H1 (cell line): ENCODE measurements at regions not wholly inside any gene's neighbourhood (a gene's known extent, or its start where the extent isn't known, plus 50 kb on each side); places are given as distances from the start of the nearest gene placed in this dataset.

ENCODE experiments used
- RNF2 ChIP-seq: fragments of 200-900, 300-1000 bp; sonication (generic); IDR thresholded peaks from 2 replicates; pipeline ENCODE4 v1.7.1; 2016; ENCODE audit warnings: borderline replicate concordance, low read depth, mild to moderate bottlenecking, antibody characterized with exemption, low read length; ENCODE audit not compliant: poor library complexity, severe bottlenecking; ENCODE audit errors: missing control alignments
- SIN3A ChIP-seq, 2 experiments: IDR thresholded peaks in 1 of 2; conservative IDR thresholded peaks in 1 of 2; 2 replicates each; pipeline ENCODE4 v1.6.1; 2011 to 2012; ENCODE audit warnings: low read length in 2 of 2, improper control_type of control experiment in 1 of 2, low read depth in 1 of 2, mild to moderate bottlenecking in 1 of 2

DNA sequence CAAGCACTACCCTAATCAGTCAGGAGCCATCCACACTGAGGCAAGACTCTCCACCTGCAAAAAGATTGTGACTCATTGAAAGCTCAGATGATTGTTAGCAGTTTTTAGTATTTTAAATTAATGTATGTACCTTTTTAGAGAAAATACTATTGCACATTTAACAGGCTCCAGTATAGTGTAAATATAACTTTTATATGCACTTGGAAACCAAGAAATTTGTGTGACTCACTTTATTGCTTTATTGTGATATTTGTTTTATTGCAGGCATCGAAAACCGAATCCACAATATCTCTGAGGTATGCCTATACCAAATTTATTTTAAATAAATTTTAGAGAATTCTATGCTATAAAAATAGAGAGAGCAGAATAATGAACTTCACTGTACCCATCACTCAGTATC, 122.0 kb downstream of the TEX36 start (continued):
- no peak for TF ChIP-seq SIN3A (conservative IDR thresholded peaks at IDR 0.05 in 1 of 2, IDR thresholded peaks at IDR 0.05 in 1 of 2; ENCODE audit: low read depth in 1 of 2, low read length in 2 of 2)
- no peak for TF ChIP-seq RNF2
